Hematopoietic multipotent progenitor cell (in vitro differentiated cells): ENCODE measurements at regions not wholly inside any gene's neighbourhood (a gene's known extent, or its start where the extent isn't known, plus 50 kb on each side); places are given as distances from the start of the nearest gene placed in this dataset.
"Not testable (repeated sequence)": the region's sequence is repeated elsewhere in the genome, so short reads cannot be mapped to it uniquely, and the experiment has no call there.

Source experiments
- DNase-seq, 3 donors: peaks; one replicate each; pipeline ENCODE4 v3.0.0-alpha.2; 2011 to 2015; ENCODE audit warnings: low read depth in 2 of 3, low spot score in 2 of 3

DNA sequence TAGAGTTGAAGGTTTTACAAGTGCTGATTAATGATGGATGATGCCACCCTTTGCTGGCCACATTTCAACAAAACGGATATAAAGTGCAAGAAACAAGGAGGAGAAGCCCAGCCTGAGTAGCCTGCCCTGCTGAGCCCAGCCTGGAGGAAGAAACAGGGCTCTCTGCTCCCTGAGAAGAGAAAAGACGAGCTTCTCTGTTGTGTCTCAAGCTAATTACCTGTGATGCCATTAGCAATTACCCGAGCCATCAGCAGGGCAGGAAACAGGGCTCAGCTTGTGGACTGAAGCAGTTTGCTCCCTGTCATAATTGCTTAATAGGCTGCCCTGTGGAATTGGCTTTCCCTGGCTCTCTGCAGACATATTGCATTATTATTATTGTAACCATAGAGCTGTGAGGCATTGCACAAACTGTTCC lies 709.3 kb upstream of the AUTS2 start:
- DNase-seq, result no peak

DNA sequence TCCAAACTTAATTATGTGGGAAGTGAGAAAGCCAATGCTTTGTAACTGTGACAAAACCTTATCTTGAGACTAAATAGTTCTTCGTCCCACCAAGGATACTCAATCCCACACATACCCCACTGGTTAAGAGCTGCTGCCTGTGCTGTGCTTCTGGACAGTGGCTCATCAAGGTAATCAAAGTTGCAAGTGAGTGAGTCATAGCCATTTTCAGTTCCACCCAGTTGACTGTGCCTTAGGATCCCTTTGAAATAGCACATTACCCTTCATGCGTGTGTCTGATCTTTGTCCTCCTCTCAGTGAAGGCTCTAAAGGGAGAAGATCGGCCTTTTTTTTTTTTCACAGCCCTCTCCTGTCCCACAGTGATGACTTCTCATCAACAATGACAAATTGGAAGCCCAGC lies 706.0 kb upstream of the AUTS2 start:
- no peak for DNase-seq

GRCh38 chr7:68893411-68893810 lies 704.9 kb upstream of the AUTS2 start:
- no peak for DNase-seq

DNA sequence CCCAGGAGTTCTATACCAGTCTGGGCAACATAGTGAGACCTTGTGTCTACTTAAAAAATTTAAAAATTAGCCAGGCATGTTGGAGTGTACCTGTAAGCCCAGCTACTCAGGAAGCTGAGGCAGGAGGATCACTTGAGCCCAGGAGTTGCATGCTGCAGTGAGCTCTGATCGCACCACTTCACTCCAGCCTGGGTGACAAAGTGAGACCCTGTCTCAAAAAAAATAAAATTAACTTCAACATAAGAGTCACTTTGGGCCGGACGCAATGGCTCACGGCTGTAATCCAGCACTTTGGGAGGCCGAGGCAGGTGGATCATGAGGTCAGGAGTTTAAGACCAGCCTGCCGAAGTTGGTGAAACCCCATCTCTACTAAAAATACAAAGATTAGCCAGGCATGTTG lies 699.1 kb upstream of the AUTS2 start:
- not testable (repeated sequence) for DNase-seq

- DNase-seq, result no peak
Measured at GRCh38 chr7:68900096-68900495, 698.2 kb upstream of the AUTS2 start.

DNA sequence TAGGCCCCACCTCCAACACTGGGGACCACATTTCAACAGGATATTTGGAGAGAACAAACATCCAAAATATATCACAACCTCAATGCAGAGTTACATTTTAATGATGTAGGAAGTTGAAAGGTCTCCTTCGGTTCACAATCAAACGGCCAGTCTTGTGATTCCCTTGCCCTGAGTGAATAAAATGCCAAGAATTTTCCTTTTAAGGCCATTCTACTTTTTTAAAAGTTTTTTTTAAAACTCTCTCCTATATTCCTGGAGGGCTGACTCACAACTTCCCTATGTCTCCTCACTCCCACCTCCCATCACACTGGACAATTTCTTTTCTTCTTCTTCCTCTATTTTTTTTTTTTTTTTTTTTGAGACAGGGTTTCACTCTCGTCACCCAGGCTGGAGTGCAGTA lies 693.6 kb upstream of the AUTS2 start:
- DNase-seq, result no peak

GRCh38 chr7:68911754-68912153 lies 686.5 kb upstream of the AUTS2 start:
- no peak for DNase-seq

DNA sequence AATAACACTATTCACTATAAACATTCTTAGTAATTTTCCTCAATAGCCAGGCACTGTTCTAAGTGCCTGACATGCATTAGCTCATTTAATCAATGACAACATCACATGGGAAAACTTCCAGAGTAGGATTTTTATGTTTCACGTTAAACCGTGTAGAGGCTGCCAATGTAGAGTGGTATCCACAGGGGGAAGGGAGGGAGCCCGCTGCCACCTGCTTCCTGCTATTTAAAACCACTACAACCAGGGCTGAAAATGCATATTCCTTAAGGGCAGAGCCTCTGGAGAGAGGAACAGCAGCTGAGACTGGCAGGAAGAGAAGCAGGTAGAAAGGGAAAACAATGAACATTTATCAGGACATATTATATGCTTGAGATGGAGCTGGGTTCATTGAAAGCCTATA lies 684.3 kb upstream of the AUTS2 start:
- no peak for DNase-seq

DNA sequence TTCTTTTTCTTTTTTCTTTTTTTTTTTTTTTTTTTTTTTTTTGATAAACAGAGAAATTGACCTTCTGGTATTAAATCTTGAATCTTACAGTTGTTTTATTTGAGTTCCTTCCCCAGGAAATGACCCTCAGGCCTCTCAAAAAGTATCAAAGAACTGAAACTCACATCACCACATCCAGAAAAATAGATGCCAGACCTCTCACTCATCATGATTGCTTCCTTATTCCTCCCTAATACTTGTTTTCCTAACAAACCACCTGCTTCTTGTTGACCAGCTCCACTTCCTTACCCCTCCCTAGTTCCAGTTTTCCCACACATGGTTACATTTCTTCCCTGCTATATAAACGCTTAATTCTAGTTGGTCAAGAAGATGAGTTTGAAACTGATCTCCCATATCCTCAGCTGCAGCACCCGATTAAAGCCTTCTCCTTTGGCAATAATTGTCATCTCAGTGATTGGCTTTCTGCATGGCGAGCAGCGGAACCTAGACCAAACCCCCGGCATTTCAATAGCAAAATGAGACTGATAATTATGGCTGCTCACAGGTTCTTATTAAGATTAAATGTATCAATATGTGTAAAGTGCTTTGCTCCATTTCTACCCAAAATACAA lies 681.1 kb upstream of the AUTS2 start:
- no peak for DNase-seq

GRCh38 chr7:68918621-68919020 lies 679.7 kb upstream of the AUTS2 start:
- DNase-seq, result no peak

- no peak for DNase-seq
Measured at GRCh38 chr7:68922850-68923249, 675.4 kb upstream of the AUTS2 start.

- no peak for DNase-seq
Measured at GRCh38 chr7:68925241-68925640, 673.0 kb upstream of the AUTS2 start.

DNA sequence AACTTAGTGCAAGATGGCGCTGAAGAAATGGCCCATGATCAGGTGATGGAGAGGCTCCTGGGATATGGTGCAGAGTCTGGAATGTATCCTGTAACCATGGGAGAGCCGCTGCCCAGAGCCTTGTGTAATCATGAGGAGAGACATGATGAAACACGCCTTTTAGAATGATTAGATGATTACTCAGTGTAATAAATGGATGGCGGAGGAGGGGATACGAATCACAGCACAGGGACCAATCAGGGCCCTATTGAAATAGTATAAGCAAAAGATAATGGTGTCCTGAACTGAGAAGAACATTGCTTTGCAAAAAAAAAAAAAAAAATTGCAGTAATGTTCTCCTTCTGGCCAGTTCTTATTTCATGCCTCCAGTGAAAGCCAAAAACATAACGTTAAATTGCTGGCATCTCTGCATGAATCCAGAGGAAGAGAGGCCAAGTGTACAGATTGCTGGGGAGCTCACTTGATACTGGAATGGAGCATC lies 668.5 kb upstream of the AUTS2 start:
- DNase-seq, result no peak

- no peak for DNase-seq
Measured at GRCh38 chr7:68936471-68937035, 661.7 kb upstream of the AUTS2 start.

- no peak for DNase-seq
Measured at GRCh38 chr7:68938151-68938550, 660.1 kb upstream of the AUTS2 start.

DNA sequence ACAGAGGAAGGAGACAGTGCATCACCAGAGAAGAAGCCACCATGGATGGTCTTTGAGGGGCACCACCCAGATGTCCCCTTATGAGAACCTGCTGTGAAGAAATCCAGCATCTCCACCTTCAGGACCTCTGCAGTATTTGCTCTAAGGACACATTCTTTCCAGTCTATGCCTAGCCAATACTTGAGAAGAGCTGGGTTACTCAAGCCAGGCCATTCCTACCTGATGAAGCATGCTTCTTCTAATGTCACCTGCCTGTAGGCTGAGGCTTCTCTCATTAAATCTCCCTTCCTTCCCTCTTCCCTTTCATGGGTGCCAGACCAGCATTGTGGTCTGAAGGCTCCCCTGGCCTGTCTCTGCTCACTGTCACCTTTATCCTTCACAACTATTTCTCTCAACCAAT lies 654.5 kb upstream of the AUTS2 start:
- no peak for DNase-seq

DNA sequence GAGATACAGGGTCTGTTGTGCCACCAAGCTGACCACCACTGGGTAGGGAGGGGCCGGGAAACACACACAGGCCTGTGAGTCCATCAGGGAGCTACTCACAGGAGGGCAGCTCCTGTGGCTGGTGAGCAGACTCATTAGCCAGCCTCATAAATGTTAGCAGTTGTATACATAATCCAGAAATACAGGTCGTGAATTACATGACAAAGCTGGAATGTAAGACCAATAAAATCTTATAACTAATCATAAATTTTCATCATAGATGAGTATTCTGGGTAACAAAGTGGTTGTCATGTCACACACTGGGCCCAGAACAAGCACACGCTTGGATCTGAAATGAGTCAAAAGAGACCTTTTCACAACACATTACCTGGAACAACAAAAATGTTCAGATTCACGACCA lies 642.6 kb upstream of the AUTS2 start:
- DNase-seq, result no peak

GRCh38 chr7:68958571-68958970 lies 639.7 kb upstream of the AUTS2 start:
- DNase-seq, result no peak

GRCh38 chr7:68963552-68963951 lies 634.7 kb upstream of the AUTS2 start:
- DNase-seq, result no peak

DNA sequence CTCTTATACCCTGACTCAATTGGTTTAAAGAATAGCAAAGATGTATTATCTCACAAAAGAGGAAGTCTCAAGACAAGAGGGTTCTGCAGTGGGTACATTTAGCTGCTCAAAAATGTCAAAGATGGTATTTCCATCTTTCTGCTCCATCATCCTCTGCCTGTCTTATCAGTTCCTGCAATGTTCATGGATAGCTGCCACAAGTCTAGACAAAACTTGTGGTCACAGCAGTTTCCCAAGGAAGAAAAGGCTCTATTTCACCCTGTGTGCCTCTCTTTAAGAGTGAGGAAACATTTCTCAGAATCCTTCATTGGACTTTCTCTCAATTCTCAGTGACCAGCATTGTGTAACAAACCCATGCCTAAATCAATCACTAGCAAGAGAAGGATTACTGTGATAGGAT lies 634.2 kb upstream of the AUTS2 start:
- DNase-seq, result no peak

DNA sequence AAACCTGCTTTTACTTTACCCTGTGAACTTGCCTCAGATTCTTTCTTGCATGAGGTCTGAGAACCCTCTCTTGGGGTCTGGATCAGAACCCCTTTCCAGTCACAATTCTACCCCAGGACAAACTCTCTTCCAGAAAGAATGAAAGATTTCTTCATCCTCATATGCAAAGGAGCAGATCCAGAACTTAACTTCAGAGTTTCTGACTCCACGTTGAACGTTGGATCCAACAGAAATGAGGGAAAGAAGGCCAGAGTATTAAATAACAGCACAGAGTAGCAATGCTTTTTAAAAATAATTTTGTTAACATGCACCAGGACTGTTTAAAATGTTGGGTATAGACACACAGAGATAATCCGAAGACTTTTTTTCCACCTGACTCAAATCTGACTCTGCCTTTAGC lies 632.9 kb upstream of the AUTS2 start:
- no peak for DNase-seq

DNA sequence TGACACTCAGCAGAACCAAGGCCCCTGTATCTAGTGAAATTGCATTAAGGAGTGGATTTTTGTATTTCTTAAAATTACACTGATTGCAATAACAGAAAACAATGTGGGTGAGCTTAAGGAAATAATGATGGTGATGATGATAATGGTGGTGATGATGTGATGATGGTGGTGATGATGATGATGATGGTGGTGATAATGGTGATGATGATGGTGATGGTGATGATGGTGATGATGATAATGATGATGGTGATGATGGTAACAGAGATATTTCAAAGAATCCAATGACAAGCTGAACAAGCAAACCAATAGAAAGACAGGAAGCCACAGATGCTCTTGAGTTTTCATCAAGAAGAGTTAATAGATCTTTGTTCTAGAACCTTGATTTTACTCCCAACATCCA lies 630.7 kb upstream of the AUTS2 start:
- no peak for DNase-seq

DNA sequence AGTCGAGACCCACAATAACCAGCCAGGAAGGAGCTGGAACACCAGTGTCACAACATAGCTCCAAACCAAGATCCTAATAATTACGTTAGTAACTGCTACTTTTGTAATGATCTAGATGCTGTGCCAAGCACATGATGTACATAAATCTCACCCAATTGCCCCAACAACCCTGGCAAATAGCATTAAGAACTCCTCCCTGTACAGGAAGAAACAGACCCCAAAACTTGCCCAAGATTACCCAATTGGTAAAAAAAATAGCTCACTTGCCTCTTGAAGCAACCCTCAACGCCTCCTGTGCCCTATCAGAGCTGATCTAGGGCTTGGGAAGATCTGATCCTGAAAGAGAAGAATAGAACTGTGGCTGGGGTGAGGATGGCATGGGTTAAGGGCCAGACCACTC lies 628.7 kb upstream of the AUTS2 start:
- DNase-seq, result no peak
